HepG2 (cell line): ENCODE measurements at regions not wholly inside any gene's neighbourhood (a gene's known extent, or its start where the extent isn't known, plus 50 kb on each side); places are given as distances from the start of the nearest gene placed in this dataset.

Source experiments
- ELF3 ChIP-seq: IDR thresholded peaks from 2 replicates; pipeline ENCODE4 v1.6.1; 2016; ENCODE audit warnings: missing genetic modification reagents, missing compliant biosample characterization
- LCORL ChIP-seq, 2 experiments: fragments of 450-650 bp in 1 of 2; sonication (generic) in 1 of 2; formaldehyde crosslinking in 1 of 2; IDR thresholded peaks; 2 replicates each; pipeline versions ENCODE4 v1.5.0 to v1.6.1; 2017 to 2020; ENCODE audit warnings: antibody characterized with exemption in 1 of 2, missing genetic modification reagents in 1 of 2
- RBFOX2 ChIP-seq: fragments of 200-400 bp; formaldehyde crosslinking; IDR thresholded peaks from 2 replicates; pipeline ENCODE4 v1.6.1; 2017; ENCODE audit warnings: low read depth, mild to moderate bottlenecking, low read length
- UBTF ChIP-seq: sonication (generic); formaldehyde crosslinking; IDR thresholded peaks from 2 replicates; pipeline ENCODE4 v1.4.0; 2020; ENCODE audit warnings: mild to moderate bottlenecking, missing genetic modification reagents
- ZBTB46 ChIP-seq: sonication (generic); formaldehyde crosslinking; IDR thresholded peaks from 2 replicates; pipeline ENCODE4 v1.4.0; 2020; ENCODE audit warnings: mild to moderate bottlenecking, missing genetic modification reagents, borderline replicate concordance
- ZKSCAN5 ChIP-seq: sonication (generic); formaldehyde crosslinking; IDR thresholded peaks from 2 replicates; pipeline ENCODE4 v1.5.1; 2020; ENCODE audit warnings: mild to moderate bottlenecking, missing genetic modification reagents
- ZNF263 ChIP-seq: sonication (generic); formaldehyde crosslinking; IDR thresholded peaks from 2 replicates; pipeline ENCODE4 v1.4.0; 2020; ENCODE audit warnings: missing genetic modification reagents
- ZNF83 ChIP-seq: sonication (generic); formaldehyde crosslinking; IDR thresholded peaks from 2 replicates; pipeline ENCODE4 v1.4.0; 2020; ENCODE audit warnings: missing genetic modification reagents, mild to moderate bottlenecking, borderline replicate concordance

- TF ChIP-seq ELF3 (CRISPR knock-in tag) (no peak), ZNF263 (CRISPR knock-in tag) (no peak), UBTF (CRISPR knock-in tag) (0 out of 2 replicates have a peak, but pooled peaks have one; percentile 20), RBFOX2 (no peak), ZKSCAN5 (CRISPR knock-in tag) (no peak), ZNF83 (no peak), LCORL (IDR thresholded peaks at IDR 0.05) (no peak), LCORL (CRISPR knock-in tag; IDR thresholded peaks at IDR 0.05) (no peak), ZBTB46 (CRISPR knock-in tag) (no peak)
- TF ChIP-seq, all 625 proteins: peak for 20
Observed at GRCh38 chr6:137415127-137415833, 78.9 kb downstream of the OLIG3 start (continued).
